Tibial nerve (tissue), 3 donors: ENCODE measurements at regions not wholly inside any gene's neighbourhood (a gene's known extent, or its start where the extent isn't known, plus 50 kb on each side); places are given as distances from the start of the nearest gene placed in this dataset.

Experiments used
- CTCF ChIP-seq, 5 experiments: fragments of 200-600 bp in 3 of 5; fragments of 450-650 bp in 2 of 5; sonication (generic) in 3 of 5; IDR thresholded peaks; one replicate each; pipeline ENCODE4 v1.5.1; 2016 to 2019; ENCODE audit warnings: antibody characterized with exemption in 5 of 5, mild to moderate bottlenecking in 3 of 5, moderate library complexity in 2 of 5
- POLR2A ChIP-seq, 2 donors: fragments of 450-650 bp; IDR thresholded peaks; one replicate each; pipeline ENCODE4 v1.6.1; 2017; ENCODE audit warnings: antibody characterized with exemption in 2 of 2, mild to moderate bottlenecking in 2 of 2, moderate library complexity in 2 of 2

DNA sequence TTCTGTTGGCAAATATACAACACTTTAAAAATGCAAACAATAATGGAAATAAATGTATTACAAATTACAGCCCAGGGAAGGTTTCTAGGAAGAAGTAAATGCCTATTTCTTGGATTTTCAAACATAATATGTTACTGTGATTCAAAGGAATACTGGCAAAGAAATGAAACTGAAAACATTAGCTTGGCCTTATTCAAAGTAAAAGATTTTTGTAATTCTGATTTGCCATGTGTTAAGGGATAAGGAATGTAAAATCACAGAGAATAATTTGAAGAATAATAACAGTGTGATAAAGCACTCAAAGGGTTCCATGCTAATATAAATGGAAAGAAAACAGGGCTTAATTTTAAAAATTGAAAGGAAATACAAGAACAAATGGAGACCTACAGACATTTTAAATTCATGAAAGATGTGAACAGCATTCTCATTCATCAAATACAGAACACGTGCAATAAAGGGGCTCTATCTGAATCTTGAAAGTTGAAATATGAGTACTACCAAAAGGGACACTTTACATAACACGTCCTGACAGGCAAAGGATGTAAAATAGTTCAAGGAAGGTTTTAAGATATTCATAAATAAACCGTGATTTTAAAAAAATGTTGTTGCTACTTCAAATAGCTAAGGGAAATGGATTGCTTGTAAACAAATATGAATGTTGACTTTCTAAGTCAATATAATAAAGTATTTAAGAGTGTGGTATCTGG, 138.1 kb downstream of the RFPL4B start:
- TF ChIP-seq POLR2A (IDR thresholded peaks at IDR 0.05), result no peak
- no peak for TF ChIP-seq CTCF (IDR thresholded peaks at IDR 0.05)
